Memory B cell (primary cell): ENCODE measurements at regions not wholly inside any gene's neighbourhood (a gene's known extent, or its start where the extent isn't known, plus 50 kb on each side); places are given as distances from the start of the nearest gene placed in this dataset.
"Not testable (repeated sequence)": the region's sequence is repeated elsewhere in the genome, so short reads cannot be mapped to it uniquely, and the experiment has no call there.

Source experiments
- ATAC-seq: fragments of 150-1000 bp; cut with Tn5 transposase; 2 replicates; pipeline ENCODE4 v1.10.0; 2021; ENCODE audit warnings: low read depth, mild to moderate bottlenecking, moderate library complexity
- DNase-seq, 2 donors: peaks; one replicate each; pipeline ENCODE4 v3.0.0; 2022; ENCODE audit warnings: low spot score in 2 of 2
- H3K27ac Mint-ChIP-seq: one replicate; pipeline ENCODE4 v1.8.0; 2022; ENCODE audit warnings: mild to moderate bottlenecking, moderate library complexity, mixed read lengths
- H3K27me3 Mint-ChIP-seq: one replicate; pipeline ENCODE4 v1.8.0; 2022; ENCODE audit warnings: mixed read lengths
- H3K36me3 Mint-ChIP-seq: one replicate; pipeline ENCODE4 v1.8.0; 2022; ENCODE audit warnings: mild to moderate bottlenecking, mixed read lengths
- H3K4me1 Mint-ChIP-seq: one replicate; pipeline ENCODE4 v1.8.0; 2022; ENCODE audit warnings: mixed read lengths
- H3K4me3 Mint-ChIP-seq: one replicate; pipeline ENCODE4 v1.8.0; 2022; ENCODE audit warnings: mild to moderate bottlenecking, moderate library complexity, mixed read lengths
- H3K9me3 Mint-ChIP-seq: one replicate; pipeline ENCODE4 v1.8.0; 2022; ENCODE audit warnings: mixed read lengths

DNA sequence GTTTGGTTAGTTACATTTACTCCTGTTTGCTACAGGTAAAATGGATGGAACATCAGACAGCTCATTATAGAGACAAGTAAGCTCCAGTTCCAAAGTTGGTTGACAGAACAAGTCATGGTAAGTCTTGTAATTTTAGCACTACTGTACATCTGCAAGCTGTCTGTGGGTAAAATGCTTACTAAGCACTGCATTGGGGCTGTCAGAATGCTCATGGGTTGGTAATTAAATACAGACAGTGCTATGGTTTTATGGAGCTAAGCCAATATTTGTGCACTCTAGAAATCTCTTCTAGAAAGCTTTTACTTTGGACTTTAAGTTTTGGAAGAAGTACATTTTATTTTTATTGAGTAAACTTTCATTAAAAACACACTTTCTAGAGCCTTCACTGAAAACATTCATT lies 419.2 kb upstream of the MMS22L start:
- no peak overlapping the region for H3K4me3 Mint-ChIP-seq
- H3K36me3 Mint-ChIP-seq: no peaks in the 10 kb centered on the region
- ATAC-seq (no peak), DNase-seq (no peak)
- no peak overlapping the region for H3K27ac Mint-ChIP-seq
- H3K9me3 Mint-ChIP-seq: no peaks in the 10 kb centered on the region
- no peaks in the 10 kb centered on the region for H3K27me3 Mint-ChIP-seq
- H3K4me1 Mint-ChIP-seq: no peaks in the 10 kb centered on the region

- no peak overlapping the region for H3K27ac Mint-ChIP-seq
- no peak overlapping the region for H3K4me3 Mint-ChIP-seq
- DNase-seq (no peak), ATAC-seq (no peak)
- H3K4me1 Mint-ChIP-seq: no peaks in the 10 kb centered on the region
- no peaks in the 10 kb centered on the region for H3K36me3 Mint-ChIP-seq
- no peaks in the 10 kb centered on the region for H3K27me3 Mint-ChIP-seq
- H3K9me3 Mint-ChIP-seq: no peaks in the 10 kb centered on the region
Observed at GRCh38 chr6:97703661-97704060, 420.6 kb upstream of the MMS22L start.

DNA sequence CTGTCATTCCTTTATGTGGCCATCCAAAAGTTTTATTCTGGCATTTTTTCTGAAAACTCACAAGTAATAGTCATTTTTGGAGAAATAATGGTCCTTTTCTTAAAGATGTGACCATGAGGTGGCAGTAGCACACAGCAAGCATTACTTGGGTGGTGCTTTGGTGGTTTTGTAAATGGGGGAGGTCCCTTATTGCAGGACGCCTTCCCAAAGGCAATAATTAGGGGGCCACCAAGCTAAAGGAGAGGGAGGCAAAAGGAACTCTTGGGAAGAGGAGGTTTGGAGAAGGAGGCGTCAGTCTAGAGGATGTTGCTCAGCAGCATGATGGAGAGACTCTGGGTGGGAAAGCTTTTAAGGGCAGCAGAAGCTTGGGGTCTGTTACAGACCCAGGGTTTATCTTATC lies 422.6 kb upstream of the MMS22L start:
- Mint-ChIP-seq H3K27ac (no peak overlapping the region), H3K9me3 (no peaks in the 10 kb centered on the region), H3K36me3 (no peaks in the 10 kb centered on the region), H3K4me1 (no peaks in the 10 kb centered on the region), H3K4me3 (no peak overlapping the region), H3K27me3 (no peaks in the 10 kb centered on the region)
- DNase-seq (no peak), ATAC-seq (no peak)

- Mint-ChIP-seq H3K36me3 (no peaks in the 10 kb centered on the region), H3K27me3 (peaks cover 2% of the 10 kb centered on the region), H3K4me3 (no peak overlapping the region), H3K4me1 (no peaks in the 10 kb centered on the region), H3K27ac (no peak overlapping the region), H3K9me3 (peaks cover 2% of the 10 kb centered on the region)
- ATAC-seq: no peak
- DNase-seq: no peak
Observed at GRCh38 chr6:97712751-97713150, 429.7 kb upstream of the MMS22L start.

- DNase-seq (no peak), ATAC-seq (no peak)
- Mint-ChIP-seq H3K9me3 (peaks cover 2% of the 10 kb centered on the region), H3K27ac (no peak overlapping the region), H3K27me3 (peaks cover 2% of the 10 kb centered on the region), H3K4me1 (no peaks in the 10 kb centered on the region), H3K36me3 (no peaks in the 10 kb centered on the region), H3K4me3 (no peak overlapping the region)
Observed at GRCh38 chr6:97714772-97715171, 431.8 kb upstream of the MMS22L start.

DNA sequence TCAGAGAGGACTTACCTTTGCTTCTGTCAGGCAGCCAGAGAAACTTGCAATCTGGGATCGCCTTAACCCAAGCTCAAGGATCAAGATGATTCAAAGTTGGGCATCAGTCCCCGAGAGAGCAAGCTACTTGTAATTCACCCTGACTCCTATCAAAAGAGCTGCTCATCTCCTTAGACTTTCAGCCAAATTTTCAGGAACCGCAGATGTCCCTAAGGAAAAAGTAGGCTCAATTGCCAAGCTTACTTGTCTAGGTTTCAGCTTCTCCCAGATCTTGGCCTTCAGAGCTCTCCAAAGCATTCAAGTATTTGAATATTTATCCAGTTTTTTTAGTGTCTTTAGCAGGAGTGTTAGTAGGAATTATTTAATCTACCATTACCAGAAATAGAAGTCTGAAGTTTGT lies 434.1 kb upstream of the MMS22L start:
- H3K9me3 Mint-ChIP-seq: peaks cover 2% of the 10 kb centered on the region
- ATAC-seq (no peak), DNase-seq (no peak)
- no peak overlapping the region for H3K27ac Mint-ChIP-seq
- no peaks in the 10 kb centered on the region for H3K36me3 Mint-ChIP-seq
- no peaks in the 10 kb centered on the region for H3K4me1 Mint-ChIP-seq
- H3K4me3 Mint-ChIP-seq: no peak overlapping the region
- no peaks in the 10 kb centered on the region for H3K27me3 Mint-ChIP-seq

DNA sequence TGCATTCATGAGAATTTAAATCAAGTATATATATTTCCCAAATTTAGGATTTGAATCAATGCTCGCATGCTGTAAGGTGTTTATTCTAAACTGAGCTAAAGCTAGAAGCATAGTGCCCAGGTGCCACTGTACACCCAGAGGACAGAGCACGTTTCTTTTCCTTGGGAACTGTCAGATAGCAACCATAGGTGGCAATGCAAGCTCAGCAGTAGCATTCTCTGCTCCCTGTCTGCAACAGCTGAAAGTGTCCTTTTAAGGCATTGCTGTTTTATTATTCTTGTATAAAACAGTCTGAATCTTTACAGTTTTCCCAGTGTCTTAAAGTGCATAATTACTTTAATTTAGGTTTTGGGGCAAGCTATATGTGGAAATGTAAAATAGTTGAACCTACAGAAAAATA lies 443.4 kb upstream of the MMS22L start:
- Mint-ChIP-seq H3K27me3 (no peaks in the 10 kb centered on the region), H3K4me3 (no peak overlapping the region), H3K36me3 (no peaks in the 10 kb centered on the region), H3K4me1 (no peaks in the 10 kb centered on the region), H3K9me3 (no peaks in the 10 kb centered on the region), H3K27ac (no peak overlapping the region)
- DNase-seq (no peak), ATAC-seq (no peak)

DNA sequence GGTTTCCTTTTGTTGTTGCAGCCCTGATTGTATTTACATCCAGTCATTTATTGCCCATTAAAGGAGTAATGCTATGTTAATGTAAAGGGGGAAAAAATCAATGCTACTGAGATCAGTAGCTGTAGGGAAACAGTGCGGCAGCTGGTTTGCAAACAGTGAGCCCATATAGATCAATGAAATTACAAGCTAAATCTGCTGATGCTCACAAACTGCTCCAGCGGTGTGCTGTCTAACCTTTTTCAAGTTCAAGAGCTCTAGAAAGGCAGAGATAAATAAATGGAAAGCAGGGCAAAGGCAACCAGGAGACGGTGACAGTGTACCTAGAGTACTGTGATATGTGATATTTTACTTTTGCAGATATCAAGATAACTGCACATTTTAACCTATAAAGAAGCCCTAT lies 449.0 kb upstream of the MMS22L start:
- DNase-seq (no peak), ATAC-seq (no peak)
- Mint-ChIP-seq H3K36me3 (no peaks in the 10 kb centered on the region), H3K4me1 (no peaks in the 10 kb centered on the region), H3K4me3 (no peak overlapping the region), H3K27ac (no peak overlapping the region), H3K9me3 (no peaks in the 10 kb centered on the region), H3K27me3 (no peaks in the 10 kb centered on the region)

DNA sequence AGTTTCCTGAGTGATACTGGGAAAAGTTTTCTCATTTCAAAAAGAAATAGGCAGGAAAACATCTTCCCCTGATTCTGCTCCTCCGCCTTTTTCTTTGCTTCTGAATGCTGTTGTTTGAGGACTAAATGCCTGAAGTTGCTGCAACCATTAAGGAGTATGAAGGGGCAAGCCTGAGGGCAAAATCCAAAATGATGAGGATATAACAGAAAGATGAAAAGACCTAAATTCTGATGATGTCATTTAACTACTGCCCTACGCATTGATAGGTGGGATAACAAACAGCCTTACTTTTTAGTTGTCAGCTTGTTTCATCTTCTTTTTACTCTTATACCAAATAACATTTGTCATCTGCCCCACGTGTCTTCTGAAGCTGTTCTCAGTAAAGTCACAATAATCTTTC lies 474.6 kb upstream of the MMS22L start:
- no peaks in the 10 kb centered on the region for H3K36me3 Mint-ChIP-seq
- H3K27ac Mint-ChIP-seq: no peak overlapping the region
- H3K27me3 Mint-ChIP-seq: peaks cover 2% of the 10 kb centered on the region
- no peaks in the 10 kb centered on the region for H3K4me1 Mint-ChIP-seq
- ATAC-seq (no peak), DNase-seq (no peak)
- peaks cover 5% of the 10 kb centered on the region for H3K9me3 Mint-ChIP-seq
- H3K4me3 Mint-ChIP-seq: no peak overlapping the region

GRCh38 chr6:97765461-97765860 lies 482.4 kb upstream of the MMS22L start:
- peaks cover 2% of the 10 kb centered on the region for H3K27me3 Mint-ChIP-seq
- no peaks in the 10 kb centered on the region for H3K36me3 Mint-ChIP-seq
- no peaks in the 10 kb centered on the region for H3K4me1 Mint-ChIP-seq
- no peak overlapping the region for H3K27ac Mint-ChIP-seq
- DNase-seq (no peak), ATAC-seq (no peak)
- peaks cover 2% of the 10 kb centered on the region for H3K9me3 Mint-ChIP-seq
- no peak overlapping the region for H3K4me3 Mint-ChIP-seq

- Mint-ChIP-seq H3K4me1 (no peaks in the 10 kb centered on the region), H3K36me3 (no peaks in the 10 kb centered on the region), H3K4me3 (no peak overlapping the region), H3K27ac (no peak overlapping the region), H3K27me3 (peaks cover 1% of the 10 kb centered on the region), H3K9me3 (peaks cover 1% of the 10 kb centered on the region)
- DNase-seq (no peak), ATAC-seq (no peak)
Observed at GRCh38 chr6:97771372-97771771, 488.4 kb upstream of the MMS22L start.

GRCh38 chr6:97775012-97775411 lies 492.0 kb upstream of the MMS22L start:
- Mint-ChIP-seq H3K27me3 (peaks cover 1% of the 10 kb centered on the region), H3K36me3 (no peaks in the 10 kb centered on the region), H3K4me3 (no peak overlapping the region), H3K27ac (no peak overlapping the region), H3K9me3 (peaks cover 1% of the 10 kb centered on the region), H3K4me1 (no peaks in the 10 kb centered on the region)
- ATAC-seq (no peak), DNase-seq (no peak)

DNA sequence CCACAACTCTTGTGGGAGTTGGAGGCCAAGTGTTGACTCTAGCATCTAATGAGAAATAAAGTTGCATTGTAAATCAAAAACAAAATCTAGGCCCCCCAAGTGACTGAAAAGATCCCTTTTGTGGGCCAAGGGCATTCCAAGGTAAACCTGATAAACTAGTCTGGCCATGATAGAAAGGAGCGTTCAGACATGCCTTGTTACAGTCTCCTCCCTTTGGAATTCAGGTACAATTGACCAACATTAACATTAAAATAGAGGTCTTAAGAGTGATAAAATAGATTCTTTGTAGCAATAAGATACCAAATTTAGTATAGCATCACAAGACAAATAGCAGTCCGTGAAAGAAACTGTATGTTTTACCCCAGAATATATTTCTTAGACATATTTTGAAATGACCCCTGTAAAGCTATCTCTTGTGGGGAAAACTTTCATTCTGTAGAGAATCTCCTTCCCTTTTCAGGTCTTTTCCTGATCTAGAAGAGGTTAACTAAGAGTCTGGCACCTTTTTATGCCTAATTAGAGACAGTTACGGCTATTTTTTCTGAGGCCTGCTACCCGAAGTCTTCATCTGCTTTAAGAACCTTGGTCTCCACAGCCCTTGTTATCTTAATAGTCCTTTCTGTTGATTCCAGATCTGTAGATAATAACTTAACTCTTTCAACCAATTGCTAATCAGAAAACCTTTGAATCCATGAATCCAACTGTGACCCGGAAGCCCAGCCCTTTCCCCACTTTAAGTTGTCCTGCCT lies 495.4 kb upstream of the MMS22L start:
- Mint-ChIP-seq H3K9me3 (peaks cover 7% of the 10 kb centered on the region), H3K36me3 (no peaks in the 10 kb centered on the region), H3K27ac (no peak overlapping the region), H3K4me3 (no peak overlapping the region), H3K27me3 (peaks cover 1% of the 10 kb centered on the region), H3K4me1 (no peaks in the 10 kb centered on the region)
- ATAC-seq: no peak
- DNase-seq: no peak

DNA sequence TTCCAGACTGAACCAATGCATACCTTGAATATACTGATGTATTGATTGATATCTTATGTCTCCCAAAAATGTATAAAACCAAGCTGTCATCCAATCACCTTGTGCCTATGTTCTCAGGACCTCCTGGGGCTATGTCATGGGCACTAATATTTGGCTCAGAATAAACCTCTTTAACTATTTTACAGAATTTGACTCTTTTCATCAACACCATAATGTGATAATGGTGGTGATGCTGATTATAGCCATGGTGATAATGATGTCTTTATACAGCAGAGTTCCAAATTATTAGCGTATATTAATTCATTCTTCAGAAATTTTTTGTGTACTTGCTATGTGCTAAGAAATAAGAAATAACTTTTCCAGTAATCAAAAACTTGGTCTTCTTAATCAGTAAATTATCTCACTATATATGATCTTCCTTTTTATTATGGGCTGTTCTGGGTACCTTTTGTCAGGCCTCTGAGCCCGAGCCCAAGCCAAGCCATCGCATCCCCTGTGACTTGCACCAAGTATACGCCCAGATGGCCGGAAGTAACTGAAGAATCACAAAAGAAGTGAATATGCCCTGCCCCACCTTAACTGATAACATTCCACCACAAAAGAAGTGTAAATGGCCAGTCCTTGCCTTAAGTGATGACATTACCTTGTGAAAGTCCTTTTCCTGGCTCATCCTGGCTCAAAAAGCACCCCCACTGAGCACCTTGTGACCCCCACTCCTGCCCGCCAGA lies 496.2 kb upstream of the MMS22L start:
- H3K9me3 Mint-ChIP-seq, H3K27me3 Mint-ChIP-seq, H3K4me3 Mint-ChIP-seq, ATAC-seq, H3K36me3 Mint-ChIP-seq, H3K27ac Mint-ChIP-seq, H3K4me1 Mint-ChIP-seq, DNase-seq: not testable (repeated sequence)
